ENCODE measurements at regions not wholly inside any gene's neighbourhood (a gene's known extent, or its start where the extent isn't known, plus 50 kb on each side); places are given as distances from the start of the nearest gene placed in this dataset.

- TF ChIP-seq IRF9 (CRISPR knock-in tag; IDR thresholded peaks at IDR 0.05; ENCODE audit: borderline replicate concordance) = no peak
- TF ChIP-seq NCOA2 (CRISPR knock-in tag; IDR thresholded peaks at IDR 0.05) = no peak
- TF ChIP-seq ZNF878 (CRISPR knock-in tag; IDR thresholded peaks at IDR 0.05) = no peak
- TF ChIP-seq TERF1 (CRISPR knock-in tag; IDR thresholded peaks at IDR 0.05) = no peak
- no peak for TF ChIP-seq ZBTB34 (CRISPR knock-in tag; IDR thresholded peaks at IDR 0.05)
- TF ChIP-seq ZEB1 (IDR thresholded peaks at IDR 0.05; ENCODE audit: insufficient replicate concordance, low read depth) = no peak
Measured at GRCh38 chr5:18142831-18143230, 508.6 kb downstream of the TAF11L14 start (continued).

- H3K9ac ChIP-seq (ENCODE audit: insufficient read depth, low read depth, low read length) = no peak overlapping the region
- no peak for TF ChIP-seq SOX5 (CRISPR knock-in tag; IDR thresholded peaks at IDR 0.05; ENCODE audit: borderline replicate concordance)
- TF ChIP-seq CBFB (CRISPR knock-in tag; IDR thresholded peaks at IDR 0.05) = no peak
- no peak for TF ChIP-seq RORA (CRISPR knock-in tag; IDR thresholded peaks at IDR 0.05)
- TF ChIP-seq NCOR1 (IDR thresholded peaks at IDR 0.05; ENCODE audit: borderline replicate concordance, low read length) = no peak
- no peak for TF ChIP-seq AGO2 (optimal IDR thresholded peaks at IDR 0.05; ENCODE audit: low read depth, low read length)
- TF ChIP-seq JDP2 (CRISPR knock-in tag; IDR thresholded peaks at IDR 0.05; ENCODE audit: borderline replicate concordance) = no peak
- no peak for TF ChIP-seq ZNF670 (CRISPR knock-in tag; IDR thresholded peaks at IDR 0.05; ENCODE audit: borderline replicate concordance)
- TF ChIP-seq HNRNPLL (IDR thresholded peaks at IDR 0.05; ENCODE audit: low read depth, low read length, poor library complexity, severe bottlenecking) = no peak
- TF ChIP-seq ZNF44 (CRISPR knock-in tag; IDR thresholded peaks at IDR 0.05) = no peak
- TF ChIP-seq POGZ (CRISPR knock-in tag; IDR thresholded peaks at IDR 0.05) = no peak
- no peak for TF ChIP-seq SMYD3 (CRISPR knock-in tag; IDR thresholded peaks at IDR 0.05)
- no peak for TF ChIP-seq ZNF674 (CRISPR knock-in tag; IDR thresholded peaks at IDR 0.05; ENCODE audit: low read depth)
- no peak for TF ChIP-seq ZNF569 (CRISPR knock-in tag; IDR thresholded peaks at IDR 0.05; ENCODE audit: borderline replicate concordance)
- TF ChIP-seq SIX4 (CRISPR knock-in tag; IDR thresholded peaks at IDR 0.05) = no peak
- no peak for TF ChIP-seq HOXA5 (CRISPR knock-in tag; IDR thresholded peaks at IDR 0.05)
- TF ChIP-seq EZH2 (conservative IDR thresholded peaks at IDR 0.05; ENCODE audit: low read depth, low read length) = no peak
- no peak for TF ChIP-seq ZNF20 (CRISPR knock-in tag; IDR thresholded peaks at IDR 0.05)
- WGBS (ENCODE audit: low lambda C conversion rate) = 43% methylated on average over 2 of the region's 2 CpGs
- BruUV-seq (replicated peaks) = no TSS peak
- ChIA-PET POLR2A (no interaction called here), CTCF (ENCODE audit: low intra/inter-chr PET ratio, low total read pairs) (no interaction called here)
- no peak overlapping the region for H3K4me3 ChIP-seq (replicated peaks in 1 of 3; ENCODE audit: insufficient read depth in 1 of 3, low read depth in 2 of 3, low read length in 3 of 3)
- no peak overlapping the region for H3K4me2 ChIP-seq (ENCODE audit: low read depth, low read length)
- ATAC-seq = no peak
- no peak overlapping the region for H2AFZ ChIP-seq (ENCODE audit: low read length)
- in situ Hi-C loops (cut with HindIII; ENCODE audit: extremely low pct_ligation_motif_present, low pct_unique_long_range_greater_than_20kb) (no loop called here), intact Hi-C loops (cut with micrococcal nuclease; ENCODE audit: unreplicated experiment) (no loop called here)
- FAIRE-seq = no peak
- H3K36me3 ChIP-seq (replicated peaks in 1 of 2; ENCODE audit: control insufficient read depth in 1 of 2, insufficient read depth in 2 of 2, low read length in 2 of 2) = no peaks in the 10 kb centered on the region
- peaks cover 88% of the 10 kb centered on the region for H3K9me3 ChIP-seq (ENCODE audit: low read length)
- H3K27me3 ChIP-seq (ENCODE audit: control insufficient read depth in 1 of 2, insufficient read depth in 2 of 2, low read length in 2 of 2) = no peaks in the 10 kb centered on the region
- no peaks in the 10 kb centered on the region for H3K4me1 ChIP-seq (ENCODE audit: insufficient read depth, low read length)
- no peak overlapping the region for H3K27ac ChIP-seq (ENCODE audit: extremely low read length, insufficient read depth, low read length)
- H4K20me1 ChIP-seq (ENCODE audit: insufficient read depth, low read length) = no peaks in the 10 kb centered on the region
- no peak for DNase-seq (ENCODE audit: low spot score)
- no peaks in the 10 kb centered on the region for H3K79me2 ChIP-seq (ENCODE audit: insufficient read depth, low read length)
Measured at GRCh38 chr5:18152671-18153070, 518.4 kb downstream of the TAF11L14 start.

All from HepG2 (cell line).